C1 segment of cervical spinal cord (tissue), 14 donors: ENCODE measurements at regions not wholly inside any gene's neighbourhood (a gene's known extent, or its start where the extent isn't known, plus 50 kb on each side); places are given as distances from the start of the nearest gene placed in this dataset.

Experiments used
- DNase-seq, 14 donors: peaks; one replicate each; lab custom pipeline; 2025; lab: John Stamatoyannopoulos, UW

- DNase-seq: no peak
Observed at GRCh38 chr13:108526286-108526685, 103.1 kb upstream of the MYO16 start.

GRCh38 chr13:108527844-108528243, 101.6 kb upstream of the MYO16 start:
- no peak for DNase-seq

- no peak for DNase-seq
Observed at GRCh38 chr13:108528303-108528702, 101.1 kb upstream of the MYO16 start.

- no peak for DNase-seq
Observed at GRCh38 chr13:108533842-108534241, 95.6 kb upstream of the MYO16 start.

GRCh38 chr13:108534728-108535127, 94.7 kb upstream of the MYO16 start:
- no peak for DNase-seq

- peak in 2 of 14 donors; percentile 1 to 10 for DNase-seq
Observed at GRCh38 chr13:108549934-108550333, 79.5 kb upstream of the MYO16 start.

- no peak for DNase-seq
Observed at GRCh38 chr13:108551674-108552073, 77.7 kb upstream of the MYO16 start.

GRCh38 chr13:108558489-108558888, 70.9 kb upstream of the MYO16 start:
- no peak for DNase-seq

GRCh38 chr13:108560093-108560492, 69.3 kb upstream of the MYO16 start:
- no peak for DNase-seq

GRCh38 chr13:108561149-108561548, 68.3 kb upstream of the MYO16 start:
- no peak for DNase-seq

GRCh38 chr13:108566413-108567170, 62.8 kb upstream of the MYO16 start:
- DNase-seq: no peak

- no peak for DNase-seq
Observed at GRCh38 chr13:108572782-108573211, 56.6 kb upstream of the MYO16 start.

GRCh38 chr13:108573455-108573854, 56.0 kb upstream of the MYO16 start:
- DNase-seq: no peak

- DNase-seq: no peak
Observed at GRCh38 chr13:108574856-108575255, 54.6 kb upstream of the MYO16 start.

GRCh38 chr13:108575430-108575829, 54.0 kb upstream of the MYO16 start:
- DNase-seq: no peak
